ENCODE measurements at regions not wholly inside any gene's neighbourhood (a gene's known extent, or its start where the extent isn't known, plus 50 kb on each side); places are given as distances from the start of the nearest gene placed in this dataset.

- TF ChIP-seq, protein P1, sequence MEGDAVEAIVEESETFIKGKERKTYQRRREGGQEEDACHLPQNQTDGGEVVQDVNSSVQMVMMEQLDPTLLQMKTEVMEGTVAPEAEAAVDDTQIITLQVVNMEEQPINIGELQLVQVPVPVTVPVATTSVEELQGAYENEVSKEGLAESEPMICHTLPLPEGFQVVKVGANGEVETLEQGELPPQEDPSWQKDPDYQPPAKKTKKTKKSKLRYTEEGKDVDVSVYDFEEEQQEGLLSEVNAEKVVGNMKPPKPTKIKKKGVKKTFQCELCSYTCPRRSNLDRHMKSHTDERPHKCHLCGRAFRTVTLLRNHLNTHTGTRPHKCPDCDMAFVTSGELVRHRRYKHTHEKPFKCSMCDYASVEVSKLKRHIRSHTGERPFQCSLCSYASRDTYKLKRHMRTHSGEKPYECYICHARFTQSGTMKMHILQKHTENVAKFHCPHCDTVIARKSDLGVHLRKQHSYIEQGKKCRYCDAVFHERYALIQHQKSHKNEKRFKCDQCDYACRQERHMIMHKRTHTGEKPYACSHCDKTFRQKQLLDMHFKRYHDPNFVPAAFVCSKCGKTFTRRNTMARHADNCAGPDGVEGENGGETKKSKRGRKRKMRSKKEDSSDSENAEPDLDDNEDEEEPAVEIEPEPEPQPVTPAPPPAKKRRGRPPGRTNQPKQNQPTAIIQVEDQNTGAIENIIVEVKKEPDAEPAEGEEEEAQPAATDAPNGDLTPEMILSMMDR (IDR thresholded peaks at IDR 0.05): no peak
- no peak for TF ChIP-seq POLR2A (IDR thresholded peaks at IDR 0.05)
These were observed 398.6 kb downstream of the WDR72 start for GRCh38 chr15:53360881-53361280.
